HEK293 (cell line): ENCODE measurements at regions not wholly inside any gene's neighbourhood (a gene's known extent, or its start where the extent isn't known, plus 50 kb on each side); places are given as distances from the start of the nearest gene placed in this dataset.

Experiments used
- CTCF ChIA-PET: fragments of 350-600 bp; formaldehyde crosslinking; extraction: SDS; loops from one replicate; lab custom pipeline; 2021; ENCODE audit warnings: antibody characterized with exemption; lab: Yijun Ruan, JAX
- POLR2A ChIA-PET: fragments of 300-600 bp; formaldehyde crosslinking; extraction: SDS; loops from one replicate; lab custom pipeline; 2020; ENCODE audit warnings: antibody characterized with exemption, inconsistent platforms; lab: Yijun Ruan, JAX
- H3K27ac ChIP-seq: fragments of 200-500 bp; sonication (Bioruptor generic); 2 replicates; pipeline ENCODE4 v1.5.1; 2014; ENCODE audit warnings: low read depth, low read length, control low read depth, inconsistent platforms; ENCODE audit errors: extremely low read depth
- H3K36me3 ChIP-seq, 2 experiments: fragments of 200-500 bp in 1 of 2; sonication (Bioruptor generic) in 1 of 2; 1 replicate in 1 of 2; 2 replicates in 1 of 2; pipeline ENCODE4 v1.5.1; 2014 to 2017; ENCODE audit warnings: inconsistent platforms in 2 of 2, low read length in 2 of 2; ENCODE audit not compliant: control insufficient read depth in 2 of 2, insufficient read depth in 1 of 2
- H3K4me1 ChIP-seq: fragments of 200-500 bp; sonication (Bioruptor generic); 2 replicates; pipeline ENCODE4 v1.5.1; 2014; ENCODE audit warnings: mild to moderate bottlenecking, low read length, inconsistent platforms; ENCODE audit not compliant: control insufficient read depth, insufficient read depth
- H3K4me3 ChIP-seq: 2 replicates; pipeline ENCODE4 v1.5.1; 2011; ENCODE audit warnings: low read depth, mild to moderate bottlenecking, control low read depth, low read length, moderate library complexity
- H3K9me3 ChIP-seq: fragments of 200-500 bp; sonication (Bioruptor generic); 2 replicates; pipeline ENCODE4 v1.5.1; 2014; ENCODE audit warnings: low read depth, low read length, inconsistent platforms; ENCODE audit not compliant: control insufficient read depth, insufficient read depth
- BCL11A ChIP-seq: fragments of 450-650 bp; formaldehyde crosslinking; IDR thresholded peaks from 2 replicates; pipeline ENCODE4 v1.5.1; 2016; ENCODE audit warnings: low read depth, missing biosample characterization, missing genetic modification characterization
- PRDM10 ChIP-seq: fragments of 450-650 bp; formaldehyde crosslinking; IDR thresholded peaks from 2 replicates; pipeline ENCODE4 v1.5.1; 2016; ENCODE audit warnings: missing biosample characterization, missing genetic modification characterization
- PRDM6 ChIP-seq: fragments of 450-650 bp; formaldehyde crosslinking; IDR thresholded peaks from 2 replicates; pipeline ENCODE4 v1.5.1; 2017; ENCODE audit warnings: missing biosample characterization, missing genetic modification characterization
- WT1 ChIP-seq: fragments of 450-650 bp; formaldehyde crosslinking; IDR thresholded peaks from 2 replicates; pipeline ENCODE4 v1.5.1; 2016; ENCODE audit warnings: missing biosample characterization, missing genetic modification characterization
- ZBTB17 ChIP-seq: fragments of 450-650 bp; formaldehyde crosslinking; IDR thresholded peaks from 2 replicates; pipeline ENCODE4 v1.5.1; 2016; ENCODE audit warnings: missing biosample characterization, missing genetic modification characterization
- ZBTB6 ChIP-seq: fragments of 450-650 bp; formaldehyde crosslinking; IDR thresholded peaks from 2 replicates; pipeline ENCODE4 v1.5.1; 2017; ENCODE audit warnings: missing biosample characterization, missing genetic modification characterization
- ZNF211 ChIP-seq: fragments of 450-650 bp; formaldehyde crosslinking; IDR thresholded peaks from 2 replicates; pipeline ENCODE4 v1.5.1; 2016; ENCODE audit warnings: low read depth, missing biosample characterization, missing genetic modification characterization
- ZNF214 ChIP-seq: fragments of 450-650 bp; formaldehyde crosslinking; IDR thresholded peaks from 2 replicates; pipeline ENCODE4 v1.5.1; 2017; ENCODE audit warnings: missing biosample characterization, mild to moderate bottlenecking, missing genetic modification characterization, borderline replicate concordance
- ZNF23 ChIP-seq: fragments of 450-650 bp; formaldehyde crosslinking; IDR thresholded peaks from 2 replicates; pipeline ENCODE4 v1.5.1; 2016; ENCODE audit warnings: missing biosample characterization, missing genetic modification characterization, borderline replicate concordance
- ZNF341 ChIP-seq: fragments of 450-650 bp; formaldehyde crosslinking; IDR thresholded peaks from 2 replicates; pipeline ENCODE4; 2016; ENCODE audit warnings: low read depth, missing biosample characterization, missing genetic modification characterization
- ZNF362 ChIP-seq: fragments of 450-650 bp; formaldehyde crosslinking; IDR thresholded peaks from 2 replicates; pipeline ENCODE4 v1.5.1; 2016; ENCODE audit warnings: missing biosample characterization, missing genetic modification characterization
- ZNF366 ChIP-seq: fragments of 450-650 bp; formaldehyde crosslinking; conservative IDR thresholded peaks from 2 replicates; pipeline ENCODE4 v1.5.1; 2016; ENCODE audit warnings: missing biosample characterization, missing genetic modification characterization
- ZNF37A ChIP-seq: fragments of 450-650 bp; IDR thresholded peaks from 2 replicates; pipeline ENCODE4 v1.5.1; 2018; ENCODE audit warnings: missing biosample characterization, missing genetic modification characterization
- ZNF654 ChIP-seq: fragments of 450-650 bp; formaldehyde crosslinking; IDR thresholded peaks from 2 replicates; pipeline ENCODE4 v1.5.1; 2016; ENCODE audit warnings: low read depth, missing biosample characterization, missing genetic modification characterization
- ZNF670 ChIP-seq: fragments of 450-650 bp; formaldehyde crosslinking; IDR thresholded peaks from 2 replicates; pipeline ENCODE4 v1.5.1; 2016; ENCODE audit warnings: missing biosample characterization, missing genetic modification characterization, low read depth
- ZNF692 ChIP-seq: fragments of 450-650 bp; formaldehyde crosslinking; IDR thresholded peaks from 2 replicates; pipeline ENCODE4 v1.5.1; 2016; ENCODE audit warnings: missing biosample characterization, missing genetic modification characterization
- ZNF747 ChIP-seq: fragments of 450-650 bp; formaldehyde crosslinking; IDR thresholded peaks from 2 replicates; pipeline ENCODE4 v1.5.1; 2016; ENCODE audit warnings: missing biosample characterization, missing genetic modification characterization
- ZNF791 ChIP-seq: fragments of 450-650 bp; formaldehyde crosslinking; IDR thresholded peaks from 2 replicates; pipeline ENCODE4 v1.5.1; 2016; ENCODE audit warnings: missing biosample characterization, missing genetic modification characterization
- ZSCAN18 ChIP-seq: fragments of 450-650 bp; formaldehyde crosslinking; IDR thresholded peaks from 2 replicates; pipeline ENCODE4 v1.5.1; 2016; ENCODE audit warnings: missing biosample characterization, missing genetic modification characterization
- ZXDB ChIP-seq: fragments of 450-650 bp; formaldehyde crosslinking; IDR thresholded peaks from 2 replicates; pipeline ENCODE4 v1.5.1; 2016; ENCODE audit warnings: missing biosample characterization, missing genetic modification characterization

GRCh38 chr5:124996764-124997077 is 250.3 kb upstream of the ZNF608 start:
- Histone ChIP-seq H3K4me1 (peaks cover 11% of the 10 kb centered on the region), H3K4me3 (no peak overlapping the region), H3K27ac (no peak overlapping the region), H3K9me3 (no peaks in the 10 kb centered on the region), H3K36me3 (no peaks in the 10 kb centered on the region)
- no peak for TF ChIP-seq ZNF362 (tag by site-specific recombination)
- TF ChIP-seq PRDM6 (tag by site-specific recombination), result peak; percentile 38; the same call in 1 of the 2 replicates
- POLR2A ChIA-PET, result no interaction called here
- CTCF ChIA-PET, result interaction anchor here (0.6 kb wide), 1 partner anchor 394 kb away, joined by 3 read pairs; no protein-coding TSS in a partner anchor

GRCh38 chr5:124997186-124997893 is 250.9 kb upstream of the ZNF608 start:
- CTCF ChIA-PET, result interaction anchor here (0.6 kb wide), 1 partner anchor 395 kb away, joined by 3 read pairs; no protein-coding TSS in a partner anchor
- H3K4me1 ChIP-seq, result peaks cover 11% of the 10 kb centered on the region
- TF ChIP-seq ZBTB17 (tag by site-specific recombination), result no peak
- no peak for TF ChIP-seq ZNF747 (tag by site-specific recombination)
- TF ChIP-seq ZNF214, result no peak
- TF ChIP-seq ZNF366 (tag by site-specific recombination), result peak; percentile 71
- TF ChIP-seq PRDM10 (tag by site-specific recombination), result no peak
- TF ChIP-seq BCL11A (tag by site-specific recombination), result no peak
- TF ChIP-seq WT1 (tag by site-specific recombination), result peak; percentile 69; the same call in 1 of the 2 replicates
- TF ChIP-seq ZSCAN18 (tag by site-specific recombination), result no peak
- TF ChIP-seq ZNF692 (tag by site-specific recombination), result no peak
- 0 out of 2 replicates have a peak, but pooled peaks have one; percentile 19 for TF ChIP-seq ZNF791 (tag by site-specific recombination)
- no peak for TF ChIP-seq ZNF341 (tag by site-specific recombination)
- TF ChIP-seq ZNF211 (tag by site-specific recombination), result no peak
- no peak for TF ChIP-seq ZNF37A
- no peak for TF ChIP-seq ZXDB (tag by site-specific recombination)
- no peak for TF ChIP-seq ZNF23
- TF ChIP-seq ZNF670 (tag by site-specific recombination), result no peak
- no peak for TF ChIP-seq ZBTB6 (tag by site-specific recombination)
- TF ChIP-seq ZNF654 (tag by site-specific recombination), result no peak
- no peak overlapping the region for H3K27ac ChIP-seq
- H3K36me3 ChIP-seq, result no peaks in the 10 kb centered on the region
- POLR2A ChIA-PET, result no interaction called here
- H3K9me3 ChIP-seq, result no peaks in the 10 kb centered on the region
- no peak overlapping the region for H3K4me3 ChIP-seq
